T-helper 9 cell (primary cell): ENCODE measurements at regions not wholly inside any gene's neighbourhood (a gene's known extent, or its start where the extent isn't known, plus 50 kb on each side); places are given as distances from the start of the nearest gene placed in this dataset.

ENCODE experiments used
- DNase-seq: peaks from one replicate; pipeline ENCODE4 v3.0.0-alpha.2; 2020

DNA sequence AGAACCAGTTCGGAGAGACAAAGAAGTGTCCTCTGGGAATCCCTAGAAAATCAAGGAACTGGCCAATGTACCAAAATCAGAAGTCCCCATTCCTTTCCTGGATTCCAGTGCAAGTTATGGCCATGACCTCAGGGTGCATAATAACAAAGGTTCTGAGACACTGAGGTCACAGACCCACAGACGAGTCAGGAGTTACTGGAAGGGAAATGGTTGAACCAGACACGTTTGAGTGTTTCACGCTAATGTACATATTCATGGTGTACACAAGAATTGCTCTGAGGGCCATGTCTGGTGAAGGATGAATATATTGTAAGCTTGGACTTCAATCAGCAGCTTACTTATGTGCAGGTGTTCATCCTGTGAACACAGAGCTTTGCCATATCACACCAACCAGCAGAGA, 58.6 kb upstream of the KLHL29 start:
- DNase-seq = no peak

DNA sequence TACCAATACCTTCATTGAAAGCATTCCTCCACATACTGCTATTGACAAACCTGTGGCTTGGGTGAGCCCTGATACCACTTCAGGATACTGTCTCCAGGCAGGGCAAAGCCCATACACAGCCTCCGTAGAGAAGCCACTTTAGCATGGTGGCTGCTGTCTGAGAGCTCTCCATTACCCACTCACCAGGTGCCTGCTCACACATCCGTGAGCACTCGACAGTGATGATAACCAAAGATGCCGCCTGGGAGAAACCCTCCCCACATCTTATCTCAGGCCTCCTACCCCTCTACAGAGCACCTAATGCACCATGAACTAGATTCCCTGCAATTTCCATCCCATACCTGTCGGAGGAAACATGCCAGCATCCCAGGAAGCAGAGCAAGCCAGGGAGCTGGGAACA, 57.6 kb upstream of the KLHL29 start:
- DNase-seq = no peak

DNA sequence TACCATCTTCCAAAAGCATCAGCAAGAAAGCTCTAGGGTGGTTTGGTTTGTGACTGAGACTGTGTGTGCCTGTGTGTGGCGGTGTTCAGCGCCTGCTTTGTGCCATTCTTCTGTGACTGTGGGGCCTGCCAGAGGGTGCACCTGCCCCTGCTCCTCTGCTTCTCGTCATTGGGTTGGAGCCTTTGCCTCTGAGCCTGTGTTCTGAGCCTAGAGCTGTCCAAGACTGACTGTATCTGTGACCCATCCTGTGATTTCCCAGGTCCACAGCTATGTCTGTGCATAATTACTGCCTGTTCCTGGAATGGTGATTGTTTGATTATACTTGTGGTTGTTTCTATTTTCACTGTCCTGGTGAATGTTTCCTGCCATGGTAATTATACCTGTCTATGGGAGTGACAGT, 57.1 kb upstream of the KLHL29 start:
- DNase-seq = no peak

DNA sequence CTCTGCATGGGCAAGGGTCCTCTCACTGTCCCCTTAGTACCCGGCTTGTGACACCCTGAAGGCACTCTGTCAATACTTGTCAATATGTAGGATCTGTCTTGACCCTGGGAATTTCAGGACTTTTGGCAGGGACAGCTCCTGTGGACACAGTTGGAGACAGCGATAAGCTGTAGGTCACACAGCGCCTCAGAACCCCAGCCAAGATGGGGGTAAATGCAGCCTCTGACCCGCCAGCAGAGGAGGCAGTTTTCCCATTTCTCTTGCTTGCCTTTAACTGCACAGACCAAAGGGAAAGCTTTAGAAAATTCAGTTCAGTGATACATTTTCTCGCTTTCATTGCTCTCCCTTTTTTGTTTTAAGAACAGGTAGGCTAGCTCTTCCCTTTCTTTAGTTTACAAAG, 54.8 kb upstream of the KLHL29 start:
- no peak for DNase-seq
